ENCODE measurements at regions not wholly inside any gene's neighbourhood (a gene's known extent, or its start where the extent isn't known, plus 50 kb on each side); places are given as distances from the start of the nearest gene placed in this dataset.
"Not testable (repeated sequence)": the region's sequence is repeated elsewhere in the genome, so short reads cannot be mapped to it uniquely, and the experiment has no call there.

DNA sequence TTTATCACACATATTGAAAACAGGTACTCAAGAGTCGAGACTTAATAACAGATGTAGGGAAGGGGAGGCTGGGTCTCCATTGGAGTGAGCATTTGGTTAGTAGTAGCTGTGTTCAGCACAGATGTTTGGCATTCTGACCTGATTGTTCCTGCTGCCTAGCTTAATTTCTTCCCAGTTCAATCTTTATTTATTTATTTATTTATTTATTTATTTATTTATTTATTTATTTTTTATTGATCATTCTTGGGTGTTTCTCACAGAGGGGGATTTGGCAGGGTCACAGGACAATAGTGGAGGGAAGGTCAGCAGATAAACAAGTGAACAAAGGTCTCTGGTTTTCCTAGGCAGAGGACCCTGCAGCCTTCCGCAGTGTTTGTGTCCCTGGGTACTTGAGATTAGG, 324.3 kb downstream of the CHM start:
- not testable (repeated sequence) for TF ChIP-seq CTCF (IDR thresholded peaks at IDR 0.05); ZFX (IDR thresholded peaks at IDR 0.05; ENCODE audit: borderline replicate concordance)
